ENCODE measurements at regions not wholly inside any gene's neighbourhood (a gene's known extent, or its start where the extent isn't known, plus 50 kb on each side); places are given as distances from the start of the nearest gene placed in this dataset.

- Histone ChIP-seq H3K79me2 (replicated peaks; ENCODE audit: insufficient read depth, low read length) (no peaks in the 10 kb centered on the region), H3K27me3 (ENCODE audit: insufficient read depth, low read depth, low read length) (no peaks in the 10 kb centered on the region), H3K4me3 (ENCODE audit: low read length) (no peak overlapping the region), H3K4me2 (ENCODE audit: low read length) (no peak overlapping the region), H3F3A (ENCODE audit: insufficient read depth, low read length, poor library complexity, severe bottlenecking) (no peaks in the 10 kb centered on the region), H2AFZ (ENCODE audit: low read depth, low read length) (no peak overlapping the region), H3K9me3 (ENCODE audit: low read length) (no peaks in the 10 kb centered on the region), H3K9ac (ENCODE audit: low read length) (no peak overlapping the region), H3K9me2 (ENCODE audit: insufficient read depth, low read length) (no peaks in the 10 kb centered on the region), H3K27ac (ENCODE audit: low read length) (no peak overlapping the region), H3K36me3 (ENCODE audit: insufficient read depth, low read length) (no peaks in the 10 kb centered on the region), H4K20me1 (ENCODE audit: insufficient read depth) (no peaks in the 10 kb centered on the region)
- TF ChIP-seq POLR2AphosphoS5 (IDR thresholded peaks at IDR 0.05) (no peak), SMC3 (conservative IDR thresholded peaks at IDR 0.05; ENCODE audit: poor library complexity) (no peak), REST (IDR thresholded peaks at IDR 0.05; ENCODE audit: borderline replicate concordance) (no peak), RAD21 (conservative IDR thresholded peaks at IDR 0.05) (no peak), CTCF (IDR thresholded peaks at IDR 0.05; ENCODE audit: poor library complexity, severe bottlenecking) (no peak), MXI1 (conservative IDR thresholded peaks at IDR 0.05; ENCODE audit: poor library complexity, severe bottlenecking) (no peak), TAF1 (IDR thresholded peaks at IDR 0.05; ENCODE audit: low read depth) (no peak)
Observed at GRCh38 chr14:54306806-54307205, 90.0 kb upstream of the CDKN3 start.

- Histone ChIP-seq H3K27ac (ENCODE audit: low read length) (no peak overlapping the region), H3K9ac (ENCODE audit: low read length) (no peak overlapping the region), H3K27me3 (ENCODE audit: insufficient read depth, low read depth, low read length) (no peaks in the 10 kb centered on the region), H3K9me3 (ENCODE audit: low read length) (no peaks in the 10 kb centered on the region), H4K20me1 (ENCODE audit: insufficient read depth) (no peaks in the 10 kb centered on the region), H3F3A (ENCODE audit: insufficient read depth, low read length, poor library complexity, severe bottlenecking) (no peaks in the 10 kb centered on the region), H3K4me2 (ENCODE audit: low read length) (no peak overlapping the region), H3K4me3 (ENCODE audit: low read length) (no peak overlapping the region), H3K9me2 (ENCODE audit: insufficient read depth, low read length) (no peaks in the 10 kb centered on the region), H2AFZ (ENCODE audit: low read depth, low read length) (no peak overlapping the region), H3K79me2 (replicated peaks; ENCODE audit: insufficient read depth, low read length) (no peaks in the 10 kb centered on the region), H3K36me3 (ENCODE audit: insufficient read depth, low read length) (no peaks in the 10 kb centered on the region)
- TF ChIP-seq EP300 (conservative IDR thresholded peaks at IDR 0.05; ENCODE audit: poor library complexity, severe bottlenecking) (no peak), REST (IDR thresholded peaks at IDR 0.05; ENCODE audit: borderline replicate concordance) (no peak), RAD21 (conservative IDR thresholded peaks at IDR 0.05) (no peak)
Observed at GRCh38 chr14:54309615-54310014, 87.2 kb upstream of the CDKN3 start.

Measured in neural cell (in vitro differentiated cells).